ENCODE measurements at regions not wholly inside any gene's neighbourhood (a gene's known extent, or its start where the extent isn't known, plus 50 kb on each side); places are given as distances from the start of the nearest gene placed in this dataset.

- intact Hi-C loops (cut with DNase I), result no loop called here
- H3K9ac ChIP-seq (ENCODE audit: low read depth in 2 of 2, low read length in 2 of 2), result no peak overlapping the region
- H3K4me1 ChIP-seq, result no peaks in the 10 kb centered on the region
- H3K27ac ChIP-seq, result no peak overlapping the region
- H3K27me3 ChIP-seq, result no peaks in the 10 kb centered on the region
- H3K4me3 ChIP-seq, result no peak overlapping the region
- TF ChIP-seq CTCF (IDR thresholded peaks at IDR 0.05), result no peak
- H3K9me3 ChIP-seq, result no peaks in the 10 kb centered on the region
- no peak for DNase-seq
- no peaks in the 10 kb centered on the region for H3K36me3 ChIP-seq
Measured at GRCh38 chr5:62979472-62979871, 400.9 kb downstream of the LRRC70 start.

GRCh38 chr5:62977661-62978060 lies 399.0 kb downstream of the LRRC70 start:
- intact Hi-C loops (cut with DNase I), result no loop called here
- no peaks in the 10 kb centered on the region for H3K9me3 ChIP-seq
- DNase-seq, result no peak
- H3K36me3 ChIP-seq, result no peaks in the 10 kb centered on the region
- TF ChIP-seq CTCF (IDR thresholded peaks at IDR 0.05), result no peak
- H3K4me1 ChIP-seq, result no peaks in the 10 kb centered on the region
- no peak overlapping the region for H3K4me3 ChIP-seq
- no peak overlapping the region for H3K27ac ChIP-seq
- no peak overlapping the region for H3K9ac ChIP-seq (ENCODE audit: low read depth in 2 of 2, low read length in 2 of 2)
- no peaks in the 10 kb centered on the region for H3K27me3 ChIP-seq

GRCh38 chr5:62974623-62975022 lies 396.0 kb downstream of the LRRC70 start:
- DNase-seq, result no peak
- Histone ChIP-seq H3K4me1 (no peaks in the 10 kb centered on the region), H3K9ac (ENCODE audit: low read depth in 2 of 2, low read length in 2 of 2) (no peak overlapping the region), H3K4me3 (no peak overlapping the region), H3K9me3 (no peaks in the 10 kb centered on the region), H3K36me3 (no peaks in the 10 kb centered on the region), H3K27me3 (no peaks in the 10 kb centered on the region), H3K27ac (no peak overlapping the region)
- TF ChIP-seq CTCF (IDR thresholded peaks at IDR 0.05), result no peak
- intact Hi-C loops (cut with DNase I), result no loop called here

DNA sequence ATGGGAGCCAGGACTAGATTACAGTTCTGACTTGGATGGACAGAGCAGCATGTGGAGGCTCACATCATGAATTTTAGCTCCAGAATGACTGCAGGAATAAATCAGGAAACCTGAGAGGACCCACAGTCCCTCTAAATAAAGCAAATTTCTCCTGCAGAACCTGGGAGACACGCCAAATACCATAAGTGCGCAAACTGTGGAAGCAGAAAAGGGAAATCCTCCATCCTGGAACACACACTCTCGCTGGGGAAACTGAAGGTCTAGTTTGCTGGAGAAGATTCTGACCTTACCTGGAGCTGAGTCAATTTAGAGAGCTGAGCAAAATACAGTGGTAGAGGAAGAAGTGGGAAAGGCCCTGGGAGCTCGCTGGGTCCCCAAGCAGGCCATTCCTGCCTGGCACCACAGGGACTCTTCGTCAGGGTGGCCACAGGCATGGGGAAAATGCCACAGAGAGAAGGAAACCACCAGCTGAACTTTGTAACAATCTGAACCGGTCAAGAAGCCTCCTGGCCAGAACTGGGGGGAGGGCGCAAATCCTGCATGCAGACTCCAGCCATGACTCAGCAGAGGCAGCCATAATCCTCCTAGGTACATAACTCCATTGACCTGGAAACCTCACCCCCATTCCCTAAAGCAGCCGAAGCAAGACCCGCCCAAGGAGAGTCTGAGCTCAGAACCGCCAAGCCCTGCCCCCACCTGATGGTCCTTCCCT lies 390.9 kb downstream of the LRRC70 start:
- Histone ChIP-seq H3K9ac (ENCODE audit: low read depth in 2 of 2, low read length in 2 of 2) (no peak overlapping the region), H3K4me1 (no peaks in the 10 kb centered on the region), H3K27me3 (no peaks in the 10 kb centered on the region), H3K4me3 (no peak overlapping the region), H3K9me3 (no peaks in the 10 kb centered on the region), H3K27ac (no peak overlapping the region), H3K36me3 (no peaks in the 10 kb centered on the region)
- intact Hi-C loops (cut with DNase I), result no loop called here
- no peak for DNase-seq
- no peak for TF ChIP-seq CTCF (IDR thresholded peaks at IDR 0.05)

GRCh38 chr5:62964428-62964827 lies 385.8 kb downstream of the LRRC70 start:
- no peak overlapping the region for H3K9ac ChIP-seq (ENCODE audit: low read depth in 2 of 2, low read length in 2 of 2)
- intact Hi-C loops (cut with DNase I), result no loop called here
- no peak for DNase-seq
- no peak overlapping the region for H3K27ac ChIP-seq
- no peak overlapping the region for H3K4me3 ChIP-seq
- no peaks in the 10 kb centered on the region for H3K27me3 ChIP-seq
- H3K9me3 ChIP-seq, result no peaks in the 10 kb centered on the region
- H3K36me3 ChIP-seq, result no peaks in the 10 kb centered on the region
- H3K4me1 ChIP-seq, result no peaks in the 10 kb centered on the region
- no peak for TF ChIP-seq CTCF (IDR thresholded peaks at IDR 0.05)

All from colonic mucosa (tissue), 4 donors.